ENCODE measurements at regions not wholly inside any gene's neighbourhood (a gene's known extent, or its start where the extent isn't known, plus 50 kb on each side); places are given as distances from the start of the nearest gene placed in this dataset.

GRCh38 chr13:80215368-80215767 lies 125.6 kb downstream of the SPRY2 start:
- Histone ChIP-seq H3K36me3 (ENCODE audit: control insufficient read depth in 2 of 2, extremely low read depth in 1 of 2, insufficient read depth in 2 of 2, low read length in 2 of 2) (no peaks in the 10 kb centered on the region), H3K4me1 (ENCODE audit: control insufficient read depth, extremely low read depth, insufficient read depth, low read length) (peaks cover 5% of the 10 kb centered on the region), H3K4me3 (ENCODE audit: control insufficient read depth in 2 of 3, extremely low read depth in 1 of 3, insufficient read depth in 2 of 3, low read depth in 1 of 3, low read length in 3 of 3) (no peak overlapping the region), H3K4me2 (ENCODE audit: control insufficient read depth, extremely low read depth, insufficient read depth, low read depth, low read length) (no peak overlapping the region), H3K79me2 (ENCODE audit: control insufficient read depth, insufficient read depth, low read length) (no peaks in the 10 kb centered on the region), H3K9ac (ENCODE audit: control insufficient read depth, extremely low read depth, insufficient read depth, low read length) (no peak overlapping the region), H2AFZ (ENCODE audit: control insufficient read depth, low read length) (no peak overlapping the region), H3K9me3 (ENCODE audit: control insufficient read depth, low read depth, low read length) (no peaks in the 10 kb centered on the region), H3K27me3 (ENCODE audit: control insufficient read depth, extremely low read depth, insufficient read depth, low read length) (no peaks in the 10 kb centered on the region), H3K9me1 (ENCODE audit: control insufficient read depth, extremely low read depth, insufficient read depth, low read length) (no peaks in the 10 kb centered on the region), H4K20me1 (ENCODE audit: control insufficient read depth, extremely low read depth, insufficient read depth, low read length) (no peaks in the 10 kb centered on the region), H3K27ac (ENCODE audit: control insufficient read depth, insufficient read depth, low read length) (no peak overlapping the region)
- no peak for TF ChIP-seq EZH2 (IDR thresholded peaks at IDR 0.05; ENCODE audit: low read length)
- TF ChIP-seq, protein P1, sequence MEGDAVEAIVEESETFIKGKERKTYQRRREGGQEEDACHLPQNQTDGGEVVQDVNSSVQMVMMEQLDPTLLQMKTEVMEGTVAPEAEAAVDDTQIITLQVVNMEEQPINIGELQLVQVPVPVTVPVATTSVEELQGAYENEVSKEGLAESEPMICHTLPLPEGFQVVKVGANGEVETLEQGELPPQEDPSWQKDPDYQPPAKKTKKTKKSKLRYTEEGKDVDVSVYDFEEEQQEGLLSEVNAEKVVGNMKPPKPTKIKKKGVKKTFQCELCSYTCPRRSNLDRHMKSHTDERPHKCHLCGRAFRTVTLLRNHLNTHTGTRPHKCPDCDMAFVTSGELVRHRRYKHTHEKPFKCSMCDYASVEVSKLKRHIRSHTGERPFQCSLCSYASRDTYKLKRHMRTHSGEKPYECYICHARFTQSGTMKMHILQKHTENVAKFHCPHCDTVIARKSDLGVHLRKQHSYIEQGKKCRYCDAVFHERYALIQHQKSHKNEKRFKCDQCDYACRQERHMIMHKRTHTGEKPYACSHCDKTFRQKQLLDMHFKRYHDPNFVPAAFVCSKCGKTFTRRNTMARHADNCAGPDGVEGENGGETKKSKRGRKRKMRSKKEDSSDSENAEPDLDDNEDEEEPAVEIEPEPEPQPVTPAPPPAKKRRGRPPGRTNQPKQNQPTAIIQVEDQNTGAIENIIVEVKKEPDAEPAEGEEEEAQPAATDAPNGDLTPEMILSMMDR (optimal IDR thresholded peaks at IDR 0.05 in 1 of 3, IDR thresholded peaks at IDR 0.05 in 1 of 3, conservative IDR thresholded peaks at IDR 0.05 in 1 of 3; ENCODE audit: extremely low read depth in 1 of 3, insufficient read depth in 2 of 3, low read length in 3 of 3): no peak
- FAIRE-seq (no peak), DNase-seq (ENCODE audit: low read depth, low spot score) (no peak)
- dilution Hi-C loops (cut with MboI; ENCODE audit: extremely low pct_ligation_motif_present, low sequenced_read_pairs): no loop called here

GRCh38 chr13:80214521-80214991 lies 126.4 kb downstream of the SPRY2 start:
- Histone ChIP-seq H4K20me1 (ENCODE audit: control insufficient read depth, extremely low read depth, insufficient read depth, low read length) (no peaks in the 10 kb centered on the region), H3K9me1 (ENCODE audit: control insufficient read depth, extremely low read depth, insufficient read depth, low read length) (no peaks in the 10 kb centered on the region), H3K4me2 (ENCODE audit: control insufficient read depth, extremely low read depth, insufficient read depth, low read depth, low read length) (no peak overlapping the region), H3K9me3 (ENCODE audit: control insufficient read depth, low read depth, low read length) (no peaks in the 10 kb centered on the region), H3K79me2 (ENCODE audit: control insufficient read depth, insufficient read depth, low read length) (no peaks in the 10 kb centered on the region), H2AFZ (ENCODE audit: control insufficient read depth, low read length) (no peak overlapping the region), H3K36me3 (ENCODE audit: control insufficient read depth in 2 of 2, extremely low read depth in 1 of 2, insufficient read depth in 2 of 2, low read length in 2 of 2) (no peaks in the 10 kb centered on the region), H3K27me3 (ENCODE audit: control insufficient read depth, extremely low read depth, insufficient read depth, low read length) (no peaks in the 10 kb centered on the region), H3K9ac (ENCODE audit: control insufficient read depth, extremely low read depth, insufficient read depth, low read length) (no peak overlapping the region), H3K4me3 (ENCODE audit: control insufficient read depth in 2 of 3, extremely low read depth in 1 of 3, insufficient read depth in 2 of 3, low read depth in 1 of 3, low read length in 3 of 3) (no peak overlapping the region), H3K27ac (ENCODE audit: control insufficient read depth, insufficient read depth, low read length) (no peak overlapping the region), H3K4me1 (ENCODE audit: control insufficient read depth, extremely low read depth, insufficient read depth, low read length) (peaks cover 5% of the 10 kb centered on the region)
- DNase-seq (ENCODE audit: low read depth, low spot score): no peak
- FAIRE-seq: no peak
- no peak for TF ChIP-seq EZH2 (IDR thresholded peaks at IDR 0.05; ENCODE audit: low read length)
- TF ChIP-seq, protein P1 (optimal IDR thresholded peaks at IDR 0.05 in 1 of 3, IDR thresholded peaks at IDR 0.05 in 1 of 3, conservative IDR thresholded peaks at IDR 0.05 in 1 of 3; ENCODE audit: extremely low read depth in 1 of 3, insufficient read depth in 2 of 3, low read length in 3 of 3): no peak
- dilution Hi-C loops (cut with MboI; ENCODE audit: extremely low pct_ligation_motif_present, low sequenced_read_pairs): no loop called here

Data from keratinocyte (primary cell).